Amygdala (tissue), 56 donors: ENCODE measurements at regions not wholly inside any gene's neighbourhood (a gene's known extent, or its start where the extent isn't known, plus 50 kb on each side); places are given as distances from the start of the nearest gene placed in this dataset.
"Not testable (repeated sequence)": the region's sequence is repeated elsewhere in the genome, so short reads cannot be mapped to it uniquely, and the experiment has no call there.

Source experiments
- DNase-seq, 56 donors: peaks; one replicate each; lab custom pipeline; 2025; lab: John Stamatoyannopoulos, UW

DNA sequence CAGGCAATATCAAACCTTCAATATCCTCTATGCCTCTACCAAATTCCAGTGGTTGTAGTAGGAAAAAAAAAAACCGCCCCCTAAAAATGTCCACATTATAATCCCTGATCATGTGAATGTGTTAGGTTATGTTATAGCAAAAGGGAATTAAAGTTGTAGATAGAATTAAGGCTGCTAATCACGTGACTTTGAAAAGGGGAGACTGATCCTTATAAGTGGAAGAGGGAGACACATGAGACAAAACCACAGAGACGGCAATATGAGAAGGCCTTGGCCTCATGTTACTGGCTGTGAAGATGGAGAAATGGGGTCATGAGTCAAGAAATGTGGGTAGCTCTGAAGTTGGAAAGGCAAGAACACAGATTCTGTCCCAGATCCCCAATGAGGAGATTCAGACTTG lies 1711.3 kb downstream of the KHDRBS2 start:
- not testable (repeated sequence) for DNase-seq

GRCh38 chr6:60572607-60573006 lies 1713.4 kb downstream of the KHDRBS2 start:
- DNase-seq = peak in 3 of 56 donors; percentile 2 to 3 (median 2)

DNA sequence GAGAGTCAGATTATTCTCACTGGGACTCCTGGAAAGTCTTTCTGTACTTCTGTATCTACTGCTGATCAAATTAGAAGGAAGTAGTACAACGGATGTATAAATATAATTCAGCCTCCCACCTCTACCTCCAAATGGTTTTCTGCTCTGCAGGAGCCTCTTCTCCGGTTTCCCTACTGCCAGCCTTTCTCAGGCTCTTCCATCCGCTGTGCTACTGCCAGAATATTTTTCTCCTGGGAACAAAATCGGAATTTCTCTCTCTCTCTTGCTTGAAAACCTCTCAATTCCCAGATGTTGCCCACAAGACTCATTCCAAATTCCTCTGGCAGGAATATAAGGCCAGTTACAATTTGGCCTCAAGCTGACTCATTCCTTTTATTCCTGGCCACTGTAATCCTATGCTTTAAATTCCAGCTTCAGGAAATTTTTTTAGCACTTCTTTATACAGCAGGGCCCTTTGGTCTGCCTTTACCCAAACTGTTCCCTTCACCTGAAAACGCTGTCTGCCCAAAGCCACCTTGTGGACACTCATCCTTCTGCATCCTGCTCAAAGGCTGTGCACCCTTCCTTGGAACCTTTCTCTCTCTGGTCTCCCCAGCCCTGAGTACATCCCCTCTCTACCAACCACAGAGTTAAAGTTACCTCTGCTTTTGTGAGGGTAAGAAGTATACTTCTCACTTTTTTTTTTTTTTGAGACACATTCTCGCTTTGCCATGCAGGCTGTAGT lies 1714.6 kb downstream of the KHDRBS2 start:
- DNase-seq = not testable (repeated sequence)

- DNase-seq = not testable (repeated sequence)
Observed at GRCh38 chr6:60570599-60570998, 1715.4 kb downstream of the KHDRBS2 start.

DNA sequence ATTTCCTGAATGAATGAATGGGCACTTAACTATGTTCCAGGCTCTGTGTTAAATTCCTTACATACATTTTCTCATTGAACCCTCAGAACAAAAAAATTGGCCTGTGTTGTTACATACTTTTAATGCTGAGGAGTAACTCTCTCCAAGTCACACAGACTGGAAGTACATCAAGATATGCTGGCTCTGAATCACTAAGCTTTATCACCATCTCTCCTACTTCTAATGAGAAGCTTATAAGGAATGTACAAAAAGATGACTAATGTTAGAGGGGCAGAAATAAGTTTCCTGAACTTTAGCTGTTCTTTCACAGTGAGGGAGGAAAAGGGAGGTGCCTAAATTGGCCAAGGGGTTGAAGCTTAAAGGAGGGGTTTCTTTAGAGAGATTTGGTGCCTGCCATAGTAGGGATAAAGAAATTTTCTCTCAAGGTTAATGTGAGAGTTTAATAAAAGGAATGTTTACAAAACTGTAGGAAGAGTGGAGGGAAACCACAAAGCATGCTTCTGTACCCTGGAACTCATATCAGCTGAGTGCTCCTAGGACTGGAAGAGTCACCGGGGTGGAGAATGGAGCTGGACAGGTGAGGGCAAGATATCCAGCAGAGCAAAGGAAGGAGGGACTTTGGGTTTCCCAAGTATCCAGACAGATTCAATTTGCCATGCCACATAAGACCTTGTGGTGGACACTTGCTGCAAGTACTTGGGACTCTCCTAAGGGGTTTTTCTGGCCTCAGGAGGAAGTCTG lies 1718.4 kb downstream of the KHDRBS2 start:
- not testable (repeated sequence) for DNase-seq

- DNase-seq = not testable (repeated sequence)
Observed at GRCh38 chr6:60566387-60566786, 1719.6 kb downstream of the KHDRBS2 start.

DNA sequence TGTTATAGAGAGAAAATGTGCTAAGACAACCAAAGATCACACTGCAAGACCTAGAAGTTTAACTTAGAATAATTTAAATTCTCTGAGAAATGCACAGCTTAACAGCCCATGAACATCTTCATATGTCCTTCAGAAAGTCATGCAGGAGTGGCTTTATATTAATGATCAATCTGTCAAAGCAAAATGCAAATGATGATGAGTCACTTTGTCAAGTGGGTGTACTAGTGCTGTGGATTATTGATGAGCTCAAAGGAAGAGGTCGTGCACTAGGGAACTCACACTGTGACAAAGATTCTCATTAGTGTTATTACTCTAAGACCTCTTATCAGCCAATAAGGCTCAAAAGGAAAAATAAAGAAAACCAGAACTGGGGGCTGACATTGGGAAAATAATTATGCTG lies 1726.3 kb downstream of the KHDRBS2 start:
- not testable (repeated sequence) for DNase-seq

- DNase-seq = not testable (repeated sequence)
Observed at GRCh38 chr6:60547340-60547739, 1738.7 kb downstream of the KHDRBS2 start.

GRCh38 chr6:60524770-60525169 lies 1761.3 kb downstream of the KHDRBS2 start:
- not testable (repeated sequence) for DNase-seq

DNA sequence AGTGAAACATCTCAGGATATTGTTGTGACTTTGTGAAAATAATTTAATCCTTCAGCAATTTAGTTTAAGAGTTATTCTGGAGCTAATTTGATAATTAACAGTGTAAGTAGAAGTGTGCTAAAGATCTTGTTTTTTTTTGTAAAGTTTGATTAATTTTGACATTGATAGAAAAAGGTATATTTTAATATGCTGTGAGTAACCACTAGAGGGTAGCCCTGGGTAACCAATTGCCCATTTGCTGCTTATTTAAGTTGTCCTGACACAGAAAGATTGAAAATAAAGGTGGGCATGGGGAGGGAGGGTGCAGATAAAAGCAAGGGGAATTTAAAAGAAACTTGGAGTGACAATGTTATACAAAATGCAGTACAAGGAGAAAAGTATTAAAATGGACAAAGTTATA lies 1808.3 kb downstream of the KHDRBS2 start:
- DNase-seq = not testable (repeated sequence)

- DNase-seq = not testable (repeated sequence)
Observed at GRCh38 chr6:60473805-60474204, 1812.2 kb downstream of the KHDRBS2 start.

- not testable (repeated sequence) for DNase-seq
Observed at GRCh38 chr6:60471426-60471825, 1814.6 kb downstream of the KHDRBS2 start.

- DNase-seq = not testable (repeated sequence)
Observed at GRCh38 chr6:60450428-60450827, 1835.6 kb downstream of the KHDRBS2 start.

DNA sequence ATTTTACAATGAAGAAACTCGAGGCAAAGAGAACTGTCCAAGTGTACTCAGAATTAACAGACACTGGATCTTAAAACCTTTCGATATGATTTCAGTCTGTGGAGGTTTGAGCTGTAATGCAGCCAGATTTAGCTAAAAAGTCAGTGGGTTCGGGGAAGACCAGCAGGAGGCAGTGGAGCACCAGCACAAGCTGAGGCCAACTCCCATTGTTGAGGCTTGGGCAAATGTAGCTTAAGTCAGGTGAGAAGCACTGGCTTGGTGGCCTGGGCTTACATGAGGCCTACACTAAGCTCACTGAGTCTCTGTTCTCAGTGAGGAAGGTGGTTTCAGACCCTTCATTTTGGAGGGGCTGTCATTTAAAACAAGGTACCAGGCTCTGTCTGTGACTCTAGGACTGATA lies 1841.5 kb downstream of the KHDRBS2 start:
- DNase-seq = not testable (repeated sequence)

- DNase-seq = not testable (repeated sequence)
Observed at GRCh38 chr6:60439709-60440108, 1846.3 kb downstream of the KHDRBS2 start.

- not testable (repeated sequence) for DNase-seq
Observed at GRCh38 chr6:60422691-60423090, 1863.3 kb downstream of the KHDRBS2 start.

DNA sequence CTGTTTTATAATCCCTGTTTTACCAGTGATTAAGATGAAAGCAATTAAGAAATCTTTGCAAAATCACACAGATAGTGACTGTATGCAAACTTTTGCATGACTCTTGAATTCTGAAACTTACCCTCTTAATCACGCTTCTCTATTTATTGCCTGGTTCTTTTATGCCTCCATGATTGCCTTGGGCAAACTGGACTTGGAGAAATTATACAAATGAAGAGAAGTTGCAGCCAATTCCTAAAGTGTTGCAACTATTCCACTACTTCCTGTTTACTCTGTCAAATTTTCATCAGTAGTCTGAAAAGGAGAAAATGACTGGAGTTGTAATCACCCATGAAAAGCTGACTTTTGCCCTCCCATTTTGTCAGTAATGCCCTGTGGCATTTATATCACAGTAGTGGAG lies 1869.9 kb downstream of the KHDRBS2 start:
- not testable (repeated sequence) for DNase-seq

GRCh38 chr6:60408747-60409146 lies 1877.3 kb downstream of the KHDRBS2 start:
- not testable (repeated sequence) for DNase-seq

DNA sequence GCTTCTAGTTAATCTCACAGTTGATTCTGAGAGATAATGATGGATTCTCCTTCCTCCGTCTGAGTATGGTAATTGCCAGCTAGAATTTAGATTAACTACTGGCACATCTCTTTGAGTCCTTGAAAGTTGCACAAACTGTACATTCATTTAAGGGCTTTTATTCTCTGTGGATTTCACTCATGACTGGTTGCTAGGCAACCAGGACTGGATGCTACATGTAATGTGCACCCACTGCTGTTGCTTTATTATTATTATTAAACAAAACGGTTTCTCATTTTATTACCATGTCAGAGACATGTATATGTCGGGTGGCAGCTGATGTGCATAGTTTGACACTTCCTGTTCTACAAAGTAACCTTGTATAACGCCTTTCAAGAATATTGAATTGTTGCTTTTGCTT lies 1882.8 kb downstream of the KHDRBS2 start:
- DNase-seq = not testable (repeated sequence)

GRCh38 chr6:60402490-60402889 lies 1883.5 kb downstream of the KHDRBS2 start:
- DNase-seq = not testable (repeated sequence)

DNA sequence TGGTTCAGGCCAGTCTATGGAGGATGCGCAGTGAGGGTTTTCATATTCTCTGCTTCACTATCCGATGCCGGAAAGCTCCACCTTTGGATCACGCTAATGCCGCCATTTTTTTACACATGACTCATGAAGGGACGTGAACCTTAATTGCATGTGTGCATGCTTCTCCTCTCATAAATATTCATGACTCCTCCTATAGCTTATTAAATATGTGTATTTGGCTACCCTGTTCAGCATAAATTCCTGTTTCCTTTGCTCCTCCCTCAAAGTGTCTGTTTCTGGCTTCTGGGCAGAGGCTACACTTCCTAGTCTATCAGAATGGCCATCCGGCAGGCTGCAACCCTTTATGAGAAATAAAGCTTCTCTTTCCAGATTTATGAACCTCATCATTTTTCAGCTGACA lies 1890.8 kb downstream of the KHDRBS2 start:
- not testable (repeated sequence) for DNase-seq

GRCh38 chr6:60392969-60393368 lies 1893.1 kb downstream of the KHDRBS2 start:
- DNase-seq = not testable (repeated sequence)
